MM.1S (cell line): ENCODE measurements at regions not wholly inside any gene's neighbourhood (a gene's known extent, or its start where the extent isn't known, plus 50 kb on each side); places are given as distances from the start of the nearest gene placed in this dataset.

Experiments
- CTCF ChIP-seq: fragments of 300-600 bp; sonication (generic); IDR thresholded peaks from 2 replicates; pipeline ENCODE4 v1.5.1; 2016; ENCODE audit warnings: antibody characterized with exemption, low read length, mixed read lengths
- EZH2phosphoT487 ChIP-seq: fragments of 300-600 bp; sonication (generic); IDR thresholded peaks from 2 replicates; pipeline ENCODE4 v1.6.1; 2018; ENCODE audit warnings: antibody characterized with exemption, low read length

- no peak for TF ChIP-seq EZH2phosphoT487
- no peak for TF ChIP-seq CTCF
Observed at GRCh38 chr3:79818015-79818414, 50.2 kb upstream of the ROBO1 start.
